ENCODE measurements at regions not wholly inside any gene's neighbourhood (a gene's known extent, or its start where the extent isn't known, plus 50 kb on each side); places are given as distances from the start of the nearest gene placed in this dataset.

- DNase-seq: no peak
Observed at GRCh38 chr2:237171396-237171795, 85.7 kb downstream of the COPS8 start.

- DNase-seq: no peak
Observed at GRCh38 chr2:237171881-237172280, 86.2 kb downstream of the COPS8 start.

GRCh38 chr2:237177052-237177451 is 91.4 kb downstream of the COPS8 start:
- DNase-seq: no peak

GRCh38 chr2:237177986-237178385 is 92.3 kb downstream of the COPS8 start:
- DNase-seq: no peak

- no peak for DNase-seq
Observed at GRCh38 chr2:237178396-237178795, 92.7 kb downstream of the COPS8 start.

- DNase-seq: no peak
Observed at GRCh38 chr2:237179161-237179560, 93.5 kb downstream of the COPS8 start.

GRCh38 chr2:237180187-237180586 is 94.5 kb downstream of the COPS8 start:
- DNase-seq: no peak

GRCh38 chr2:237180987-237181386 is 95.3 kb downstream of the COPS8 start:
- no peak for DNase-seq

- DNase-seq: no peak
Observed at GRCh38 chr2:237181844-237182243, 96.2 kb downstream of the COPS8 start.

- no peak for DNase-seq
Observed at GRCh38 chr2:237182422-237183123, 96.9 kb downstream of the COPS8 start.

- DNase-seq: no peak
Observed at GRCh38 chr2:237184192-237184918, 98.7 kb downstream of the COPS8 start.

GRCh38 chr2:237184919-237185552 is 99.3 kb downstream of the COPS8 start:
- no peak for DNase-seq

- DNase-seq: no peak
Observed at GRCh38 chr2:237185553-237185925, 99.8 kb downstream of the COPS8 start.

GRCh38 chr2:237189799-237190198 is 104.1 kb downstream of the COPS8 start:
- no peak for DNase-seq

GRCh38 chr2:237190966-237191713 is 105.5 kb downstream of the COPS8 start:
- DNase-seq: no peak

- no peak for DNase-seq
Observed at GRCh38 chr2:237191714-237192081, 106.0 kb downstream of the COPS8 start.

GRCh38 chr2:237192881-237193280 is 107.2 kb downstream of the COPS8 start:
- no peak for DNase-seq

- DNase-seq: no peak
Observed at GRCh38 chr2:237193436-237193835, 107.7 kb downstream of the COPS8 start.

- DNase-seq: no peak
Observed at GRCh38 chr2:237194081-237194480, 108.4 kb downstream of the COPS8 start.

GRCh38 chr2:237194906-237195305 is 109.2 kb downstream of the COPS8 start:
- DNase-seq: no peak

GRCh38 chr2:237195396-237196120 is 109.9 kb downstream of the COPS8 start:
- DNase-seq: no peak

- DNase-seq: no peak
Observed at GRCh38 chr2:237196409-237196808, 110.7 kb downstream of the COPS8 start.
